HuH-7.5 (cell line): ENCODE measurements at regions not wholly inside any gene's neighbourhood (a gene's known extent, or its start where the extent isn't known, plus 50 kb on each side); places are given as distances from the start of the nearest gene placed in this dataset.
"Not testable (repeated sequence)": the region's sequence is repeated elsewhere in the genome, so short reads cannot be mapped to it uniquely, and the experiment has no call there.

ENCODE experiments used
- DNase-seq: peaks from one replicate; pipeline ENCODE4 v3.0.0; 2011; ENCODE audit warnings: low spot score

DNA sequence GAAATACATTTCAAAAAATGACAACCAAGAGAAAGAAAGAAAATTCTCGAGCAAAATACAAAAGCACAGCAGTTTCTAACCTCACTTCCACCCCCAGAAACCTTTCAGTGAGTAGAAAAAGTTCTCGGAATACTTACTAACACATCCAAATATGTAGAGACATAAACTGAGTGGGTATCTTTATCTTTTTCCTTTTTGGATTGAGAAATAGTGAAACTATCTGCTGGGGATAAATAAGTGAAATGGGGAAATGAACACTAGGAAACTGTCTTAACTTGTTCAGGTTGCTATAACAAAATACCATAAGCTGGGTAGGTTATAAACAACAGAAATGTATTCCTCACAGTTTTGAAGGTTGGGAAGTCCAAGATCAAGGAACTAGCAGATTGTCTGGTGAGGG lies 72.0 kb downstream of the VCAM1 start:
- DNase-seq, result no peak

DNA sequence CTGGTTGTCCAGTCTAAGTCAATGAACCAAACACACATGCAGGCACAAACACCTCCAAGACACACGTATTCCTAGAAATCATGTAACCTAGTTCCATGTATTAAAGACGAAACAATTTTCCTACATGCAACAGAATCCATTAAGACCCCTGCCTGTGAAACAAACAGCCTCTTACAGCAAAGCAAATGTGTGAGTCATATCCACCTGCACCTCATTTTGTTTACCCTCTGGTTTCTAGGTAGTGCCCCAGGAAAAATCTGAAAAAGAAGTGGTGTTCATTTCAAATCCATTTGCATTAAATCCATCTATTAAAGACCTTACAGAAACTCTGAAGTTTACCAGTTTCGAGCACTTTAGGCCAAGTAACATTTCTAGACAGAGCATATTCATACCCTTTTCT lies 74.1 kb downstream of the VCAM1 start:
- DNase-seq, result no peak

DNA sequence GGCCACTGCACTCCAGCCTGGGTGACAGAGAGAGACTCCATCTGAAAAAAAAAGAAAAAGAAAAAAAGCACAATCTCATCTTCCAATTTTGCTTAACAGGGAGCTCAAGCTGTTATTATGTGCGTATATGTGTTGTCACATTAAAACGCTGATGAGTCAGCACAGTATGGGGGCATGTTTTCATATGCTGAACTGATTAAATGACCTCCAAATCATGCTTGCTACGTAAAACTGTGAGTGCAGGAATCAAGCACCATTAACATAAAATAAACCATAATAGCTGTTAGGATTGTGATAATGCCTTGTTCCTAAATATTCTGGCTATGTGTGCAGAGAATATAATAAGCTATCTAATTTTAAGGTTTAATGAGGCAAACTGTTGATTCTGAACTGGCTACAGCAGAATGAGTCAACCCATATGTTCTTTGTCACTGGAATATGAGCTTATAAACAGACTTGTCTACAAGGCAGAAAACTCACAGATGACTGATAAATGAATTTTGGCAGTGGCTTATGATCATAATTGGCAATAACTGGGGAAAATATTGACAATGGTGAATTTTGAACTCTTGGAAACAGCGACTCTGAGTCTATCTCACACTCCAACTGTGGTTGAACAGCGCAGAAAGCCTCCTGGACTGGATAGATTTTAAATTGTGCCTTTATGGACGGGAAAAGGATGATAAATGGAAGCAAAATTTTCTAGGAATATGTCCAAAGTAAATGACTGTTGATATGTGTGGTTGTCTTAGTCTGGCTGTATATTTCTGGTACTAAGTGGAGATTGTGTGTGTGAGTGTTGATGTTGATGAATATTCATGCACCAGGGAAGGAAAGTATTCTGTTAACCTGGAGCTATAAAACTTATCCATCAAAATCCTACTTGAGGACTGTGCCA lies 75.5 kb downstream of the VCAM1 start:
- no peak for DNase-seq

DNA sequence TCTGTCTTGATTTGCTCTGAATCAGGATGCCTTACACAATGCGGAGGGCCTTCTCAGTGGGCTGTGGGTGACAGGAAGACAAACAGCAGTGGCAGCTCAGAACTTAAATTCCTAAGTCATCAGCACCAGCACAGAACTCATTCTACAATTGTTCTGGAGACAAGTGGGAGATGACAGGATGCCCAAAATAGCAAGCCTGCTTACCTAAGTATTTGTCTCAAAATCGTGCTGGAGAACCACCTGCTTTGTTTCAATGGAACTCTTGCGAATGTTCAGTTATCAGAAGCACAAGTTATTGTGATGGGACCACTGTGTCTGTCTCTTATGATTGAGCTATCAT lies 76.1 kb downstream of the VCAM1 start:
- DNase-seq, result no peak

DNA sequence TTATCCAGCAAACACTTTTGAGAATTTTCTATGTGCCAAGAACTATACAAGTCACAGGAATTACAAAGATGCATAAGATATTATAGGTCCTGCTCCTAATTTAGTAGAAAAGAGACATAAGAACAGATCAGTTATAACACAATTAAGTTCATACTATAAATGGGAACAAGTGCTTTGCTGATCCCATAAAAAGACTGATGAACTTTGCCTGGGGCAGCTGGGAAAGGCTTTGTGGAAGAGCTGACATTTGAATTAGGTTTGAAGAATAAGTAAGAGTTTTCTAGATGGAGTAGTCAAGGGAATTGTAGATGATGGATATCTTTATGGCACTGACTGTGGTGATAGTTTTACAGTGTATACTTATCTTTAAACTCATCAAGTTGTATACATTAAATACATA lies 76.5 kb downstream of the VCAM1 start:
- no peak for DNase-seq

DNA sequence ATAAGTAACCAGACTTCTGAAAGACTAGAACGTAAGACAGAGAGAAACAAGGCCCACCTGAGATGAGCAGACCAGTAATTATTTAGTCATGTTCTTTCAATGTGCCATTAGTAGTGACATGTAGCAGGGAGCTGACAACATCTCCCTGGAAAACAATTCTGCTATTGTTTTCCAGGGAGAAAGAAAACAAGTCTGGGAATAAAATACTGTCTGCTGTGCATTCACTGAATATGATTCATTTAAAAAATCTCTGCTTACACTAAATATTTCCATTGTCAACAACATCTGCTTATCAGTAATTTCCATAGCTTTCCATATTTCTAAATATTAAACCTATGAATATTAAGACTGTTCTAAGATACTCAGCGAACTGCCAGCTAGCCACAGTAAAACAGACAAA lies 80.0 kb downstream of the VCAM1 start:
- DNase-seq, result no peak

DNA sequence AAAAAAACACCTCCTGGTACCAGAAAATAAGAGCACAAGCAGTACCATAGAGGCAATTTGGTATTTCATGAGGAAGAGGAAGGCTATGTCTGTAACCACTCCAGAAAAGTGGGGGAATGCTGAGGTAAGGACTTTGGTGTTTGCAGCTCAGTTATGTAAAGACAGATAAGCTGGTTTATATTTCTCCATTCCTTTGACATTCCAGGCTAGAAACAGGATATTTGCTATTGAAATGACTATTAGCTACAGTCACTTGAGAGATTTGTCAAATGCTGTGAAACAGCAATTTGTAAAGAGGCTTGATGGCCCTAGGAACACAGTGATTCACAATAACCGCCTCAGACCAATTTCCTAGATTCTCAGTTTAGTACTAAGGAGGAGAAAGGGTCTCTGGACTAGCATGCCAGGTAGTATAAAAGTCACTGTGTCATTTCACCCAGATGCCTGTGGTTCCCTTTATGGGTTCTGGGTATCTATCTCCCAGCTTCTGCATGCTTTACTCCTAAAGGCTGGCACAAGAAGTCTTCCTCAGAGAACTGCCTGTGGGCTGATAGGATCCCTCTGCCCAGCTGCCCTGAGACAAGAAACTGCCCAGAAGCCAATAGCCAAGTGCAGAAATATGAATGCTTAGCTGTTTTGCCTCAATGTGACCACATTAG lies 80.5 kb downstream of the VCAM1 start:
- DNase-seq, result peak; percentile 4

DNA sequence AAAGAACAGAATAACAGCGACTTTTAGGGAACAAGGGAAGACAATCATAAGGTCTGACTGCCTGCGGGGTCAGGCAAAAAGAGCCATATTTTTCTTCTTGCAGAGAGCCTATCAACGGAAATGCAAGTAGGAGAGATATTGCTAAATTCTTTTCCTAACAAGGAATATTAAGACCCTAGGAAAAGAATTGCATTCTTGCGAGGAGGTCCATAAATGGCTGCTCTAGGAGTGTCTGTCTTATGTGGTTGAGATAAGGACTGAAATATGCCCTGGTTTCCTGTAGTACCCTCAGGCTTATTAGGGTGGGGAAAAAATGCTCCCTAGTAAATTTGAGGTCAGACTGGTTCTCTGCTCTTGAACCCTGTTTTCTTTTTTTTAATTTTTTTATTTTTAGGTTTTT lies 81.7 kb downstream of the VCAM1 start:
- not testable (repeated sequence) for DNase-seq

DNA sequence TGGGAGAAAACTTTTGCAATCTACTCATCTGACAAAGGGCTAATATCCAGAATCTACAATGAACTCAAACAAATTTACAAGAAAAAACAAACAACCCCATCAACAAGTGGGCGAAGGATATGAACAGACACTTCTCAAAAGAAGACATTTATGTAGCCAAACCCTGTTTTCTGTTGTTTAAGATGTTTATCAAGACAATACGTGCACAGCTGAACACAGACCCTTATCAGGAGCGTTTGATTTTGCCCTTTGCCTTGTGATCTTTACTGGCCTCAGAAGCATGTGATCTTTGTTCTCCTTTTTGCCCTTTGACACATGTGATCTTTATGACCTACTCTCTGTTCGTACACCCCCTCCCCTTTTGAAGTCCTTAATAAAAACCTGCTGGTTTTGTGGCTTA lies 83.7 kb downstream of the VCAM1 start:
- not testable (repeated sequence) for DNase-seq

DNA sequence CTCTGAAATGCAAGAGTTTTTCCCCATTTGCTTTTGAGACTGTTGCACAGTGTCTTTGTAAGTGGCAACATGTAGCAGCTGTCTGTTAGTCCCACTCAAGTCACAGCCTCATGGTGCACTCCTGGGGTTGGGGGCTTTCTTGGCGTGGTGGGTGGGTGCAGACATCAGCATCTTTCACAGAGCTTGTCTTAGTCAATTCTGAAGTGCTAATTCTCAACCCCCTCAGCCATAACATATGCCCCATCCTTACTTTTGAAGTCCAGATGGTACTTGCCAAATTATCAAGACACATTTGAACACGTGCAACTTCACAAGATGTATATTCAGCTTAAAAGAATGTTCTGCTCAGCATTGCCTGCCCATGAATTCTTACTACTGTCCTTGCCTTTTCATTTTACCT lies 87.1 kb downstream of the VCAM1 start:
- DNase-seq, result no peak

DNA sequence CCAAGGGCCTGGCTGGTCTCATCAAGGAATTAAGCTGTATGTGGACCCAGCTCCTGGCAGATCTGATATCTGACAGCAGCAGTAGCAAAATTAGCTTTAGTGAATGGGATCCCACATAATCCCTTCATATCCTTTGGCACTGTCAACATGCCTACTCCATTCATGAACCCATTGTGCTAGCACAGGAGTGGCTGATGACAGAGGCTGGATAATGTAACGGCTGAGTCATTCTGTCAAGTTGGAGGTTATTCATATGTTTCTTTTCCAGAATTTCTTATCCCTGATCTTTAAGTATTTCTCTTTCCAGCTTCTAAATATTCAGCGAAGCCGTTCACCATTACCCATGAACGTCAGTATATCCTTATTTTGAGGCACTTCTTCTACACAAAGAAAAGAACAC lies 84.3 kb downstream of the EXTL2 start:
- DNase-seq, result no peak

DNA sequence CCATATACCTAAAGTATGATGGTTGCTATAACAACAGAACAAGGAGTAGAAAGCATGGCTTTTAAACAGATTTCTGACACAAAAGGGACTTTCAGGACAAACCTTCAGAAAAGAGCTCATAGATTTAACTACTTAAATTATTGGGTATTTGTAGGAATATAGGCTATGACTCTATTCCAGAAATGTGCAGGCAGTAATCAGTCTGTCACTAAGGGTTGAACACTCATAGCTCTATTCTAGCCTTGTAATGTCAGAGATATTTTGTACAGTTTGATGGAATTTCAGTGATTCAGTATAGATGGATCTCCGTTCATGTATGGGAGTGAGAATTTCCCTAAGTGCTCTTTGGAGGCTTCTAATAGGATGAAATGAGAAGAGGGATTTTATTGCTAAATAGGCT lies 82.8 kb downstream of the EXTL2 start:
- DNase-seq, result no peak

DNA sequence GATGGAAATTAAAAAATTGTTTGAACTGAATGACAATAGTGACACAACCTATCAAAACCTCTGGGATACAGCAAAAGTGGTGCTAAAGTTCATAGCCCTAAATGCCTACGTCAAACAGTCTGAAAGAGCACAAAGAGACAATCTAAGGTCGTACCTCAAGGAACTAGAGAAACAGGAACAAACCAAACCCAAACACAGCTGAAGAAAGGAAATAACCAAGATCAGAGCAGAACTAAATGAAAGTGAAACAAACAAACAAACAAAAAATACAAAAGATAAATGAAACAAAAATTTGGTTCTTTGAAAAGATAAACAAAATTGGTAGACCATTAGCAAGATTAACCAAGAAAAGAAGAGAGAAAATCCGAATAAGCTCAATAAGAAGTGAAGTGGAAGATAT lies 79.7 kb downstream of the EXTL2 start:
- not testable (repeated sequence) for DNase-seq

DNA sequence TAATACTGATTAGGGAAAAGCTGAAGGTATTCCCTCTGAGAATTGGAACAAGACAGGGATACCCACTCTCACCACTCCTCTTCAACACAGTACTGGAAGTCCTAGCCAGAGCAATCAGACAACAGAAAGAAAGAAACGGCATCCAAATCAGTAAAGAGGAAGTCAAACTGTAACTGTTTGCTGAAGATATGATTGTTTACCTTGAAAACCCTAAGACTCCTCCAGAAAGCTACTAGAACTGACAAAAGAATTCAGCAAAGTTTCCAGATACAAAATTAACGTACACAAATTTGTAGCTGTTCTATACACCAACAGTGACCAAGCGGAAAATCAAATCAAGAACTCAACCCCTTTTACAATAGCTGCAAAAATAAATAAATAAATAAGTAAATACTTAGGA lies 78.6 kb downstream of the EXTL2 start:
- DNase-seq, result no peak

DNA sequence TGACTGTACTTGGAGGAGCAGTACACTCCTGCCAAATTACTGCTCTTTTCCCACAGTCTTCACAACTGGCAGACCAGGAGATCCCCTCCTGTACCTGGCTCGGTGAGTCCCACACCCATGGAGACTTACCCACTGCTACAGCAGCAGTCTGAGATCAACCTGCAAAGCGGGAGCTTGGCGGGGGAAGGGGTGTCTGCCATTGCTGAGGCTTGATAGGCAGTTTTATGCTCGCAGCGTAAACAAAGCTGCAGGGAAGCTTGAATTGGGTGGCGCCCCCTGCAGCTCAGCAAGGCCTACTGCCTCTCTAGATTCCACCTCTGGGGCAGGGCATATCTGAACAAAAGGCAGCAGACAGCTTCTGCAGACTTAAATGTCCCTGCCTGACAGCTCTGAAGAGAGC lies 74.4 kb downstream of the EXTL2 start:
- not testable (repeated sequence) for DNase-seq

DNA sequence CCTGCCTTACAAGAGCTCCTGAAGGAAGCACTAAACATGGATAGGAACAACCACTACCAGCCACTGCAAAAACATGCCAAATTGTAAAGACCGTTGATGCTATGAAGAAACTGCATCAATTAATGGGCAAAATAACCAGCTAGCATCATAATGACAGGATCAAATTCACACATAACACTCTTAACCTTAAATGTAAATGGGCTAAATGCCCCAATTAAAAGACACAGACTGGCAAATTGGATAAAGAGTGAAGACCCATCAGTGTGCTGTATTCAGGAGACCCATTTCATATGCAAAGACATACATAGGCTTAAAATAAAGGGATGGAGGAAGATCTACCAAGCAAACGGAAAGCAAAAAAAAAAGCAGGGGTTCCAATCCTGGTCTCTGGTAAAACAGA lies 72.7 kb downstream of the EXTL2 start:
- DNase-seq, result not testable (repeated sequence)
